Coronary artery (tissue), 2 donors: ENCODE measurements at regions not wholly inside any gene's neighbourhood (a gene's known extent, or its start where the extent isn't known, plus 50 kb on each side); places are given as distances from the start of the nearest gene placed in this dataset.

Source experiments
- DNase-seq: peaks from one replicate; pipeline ENCODE4 v3.0.0-alpha.2; 2017; ENCODE audit warnings: low spot score
- H3K27ac ChIP-seq, 2 donors: fragments of 200-600 bp; sonication (generic); one replicate each; pipeline ENCODE4 v1.5.1; 2016 to 2019
- H3K4me3 ChIP-seq: fragments of 200-600 bp; sonication (generic); 2 replicates; pipeline ENCODE4 v1.5.1; 2016; ENCODE audit warnings: mild to moderate bottlenecking, moderate library complexity
- CTCF ChIP-seq: fragments of 200-600 bp; sonication (generic); IDR thresholded peaks from one replicate; pipeline ENCODE4 v1.5.1; 2019; ENCODE audit warnings: antibody characterized with exemption

- no peak for TF ChIP-seq CTCF
- Histone ChIP-seq H3K27ac (no peak overlapping the region), H3K4me3 (no peak overlapping the region)
- DNase-seq = no peak
Measured at GRCh38 chr14:43244142-43244625, 1262.9 kb downstream of the FSCB start.

- TF ChIP-seq CTCF = no peak
- H3K4me3 ChIP-seq = no peak overlapping the region
- no peak for DNase-seq
Measured at GRCh38 chr14:43243168-43243567, 1263.9 kb downstream of the FSCB start.

DNA sequence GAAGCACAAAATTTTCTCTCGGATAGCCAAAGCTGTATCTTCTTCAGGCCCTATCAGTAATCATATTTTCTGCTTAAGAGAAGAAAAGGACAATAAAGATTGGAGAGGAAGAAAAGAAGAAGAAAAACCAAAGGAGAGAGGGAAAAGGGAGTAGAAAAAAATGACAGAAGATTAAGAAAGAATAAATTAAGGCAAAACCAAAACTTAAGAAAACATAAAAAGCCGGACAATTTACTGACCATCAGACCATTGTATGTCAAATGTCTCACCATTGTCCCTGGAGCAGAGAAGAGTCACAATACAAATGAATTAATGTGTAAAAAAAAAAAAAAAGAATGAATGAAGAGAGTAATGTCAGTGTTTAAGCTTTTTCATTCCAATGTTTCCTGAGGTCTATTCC is 1274.8 kb downstream of the FSCB start:
- TF ChIP-seq CTCF = no peak
- H3K27ac ChIP-seq = no peak overlapping the region

More at GRCh38 chr14:43243168-43243567, 1263.9 kb downstream of the FSCB start:
- no peak overlapping the region for H3K27ac ChIP-seq

DNA sequence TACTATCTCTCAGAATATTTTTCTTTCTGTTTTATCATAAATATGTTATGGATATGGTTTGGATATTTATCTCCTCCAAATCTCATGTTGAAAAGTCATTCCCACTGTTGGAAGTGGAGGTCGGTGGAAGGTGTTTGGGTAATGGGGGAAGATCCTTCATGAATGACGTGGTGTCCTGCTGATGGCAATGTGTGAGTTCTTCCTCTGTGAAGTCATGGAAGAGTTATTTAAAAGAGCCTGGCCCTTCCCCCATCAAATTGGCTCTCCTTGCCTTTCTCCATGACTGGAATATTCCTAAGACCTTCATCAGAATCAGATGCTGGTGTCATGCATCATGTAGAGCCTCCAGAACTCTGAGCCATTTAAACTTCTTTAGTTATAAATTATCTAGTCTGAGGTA is 1291.6 kb downstream of the FSCB start:
- no peak overlapping the region for H3K4me3 ChIP-seq
- TF ChIP-seq CTCF = no peak
- no peak for DNase-seq
- no peak overlapping the region for H3K27ac ChIP-seq

More for the DNA sequence above, 1274.8 kb downstream of the FSCB start:
- no peak overlapping the region for H3K4me3 ChIP-seq
- no peak for DNase-seq

GRCh38 chr14:43207189-43207588 is 1299.9 kb downstream of the FSCB start:
- TF ChIP-seq CTCF = no peak
- Histone ChIP-seq H3K4me3 (no peak overlapping the region), H3K27ac (no peak overlapping the region)
- no peak for DNase-seq

GRCh38 chr14:43204816-43205215 is 1302.3 kb downstream of the FSCB start:
- DNase-seq = no peak
- H3K27ac ChIP-seq = no peak overlapping the region
- TF ChIP-seq CTCF = no peak
- no peak overlapping the region for H3K4me3 ChIP-seq

DNA sequence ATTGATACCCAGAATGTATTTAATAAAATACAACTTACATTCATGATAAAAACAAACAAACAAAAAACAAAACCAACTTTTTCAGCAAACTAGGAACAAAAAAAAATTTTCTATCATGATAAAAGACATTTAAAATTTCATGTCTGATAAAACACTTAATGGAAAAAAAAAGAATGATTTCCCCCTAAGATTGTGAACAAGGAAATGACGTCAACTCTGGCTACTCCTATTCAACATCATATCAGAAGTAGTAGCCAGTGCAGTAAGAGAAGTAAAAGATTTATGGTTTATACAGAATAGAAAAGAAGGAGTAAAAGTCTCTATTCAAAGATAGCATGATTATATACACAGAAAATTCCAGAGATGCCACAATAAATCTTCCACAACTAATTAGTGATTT is 1306.6 kb downstream of the FSCB start:
- no peak for DNase-seq
- no peak overlapping the region for H3K4me3 ChIP-seq
- no peak overlapping the region for H3K27ac ChIP-seq
- no peak for TF ChIP-seq CTCF
